Astrocyte of the hippocampus (primary cell): ENCODE measurements at regions not wholly inside any gene's neighbourhood (a gene's known extent, or its start where the extent isn't known, plus 50 kb on each side); places are given as distances from the start of the nearest gene placed in this dataset.

Source experiments
- DNase-seq: peaks from one replicate; pipeline ENCODE4 v3.0.0; 2011; ENCODE audit warnings: low read depth, low spot score

DNA sequence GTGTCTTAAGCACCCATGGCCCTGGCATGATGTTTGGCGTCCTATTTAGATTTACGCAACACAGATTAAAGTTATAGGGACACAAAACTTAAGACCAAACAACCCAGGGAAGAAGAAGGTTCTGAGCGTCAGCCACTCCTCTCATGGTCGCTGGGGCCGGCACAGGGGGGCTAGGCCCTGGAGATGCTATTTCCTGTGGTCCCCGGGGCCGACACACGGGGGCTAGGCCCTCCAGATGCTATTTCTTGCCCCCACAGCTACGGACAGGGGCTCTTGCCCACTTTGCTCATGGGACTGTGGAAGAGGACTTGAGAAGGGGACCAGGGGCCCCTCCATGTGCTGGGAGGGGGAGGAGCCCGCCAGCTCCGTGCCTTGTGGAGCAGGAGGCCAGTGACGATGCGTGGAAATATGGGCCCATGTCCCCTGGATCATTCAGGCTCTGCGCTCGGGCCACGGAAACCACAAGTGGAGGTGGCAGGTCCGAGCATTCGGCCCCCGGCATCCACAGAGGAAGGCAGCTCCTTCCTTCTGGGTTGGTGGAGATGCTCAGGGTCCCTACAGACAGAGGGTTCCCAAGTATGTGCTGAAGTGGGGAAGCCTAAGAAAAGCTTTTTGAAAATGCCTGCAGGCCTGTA is 711.1 kb downstream of the BRD1 start:
- DNase-seq, result no peak

DNA sequence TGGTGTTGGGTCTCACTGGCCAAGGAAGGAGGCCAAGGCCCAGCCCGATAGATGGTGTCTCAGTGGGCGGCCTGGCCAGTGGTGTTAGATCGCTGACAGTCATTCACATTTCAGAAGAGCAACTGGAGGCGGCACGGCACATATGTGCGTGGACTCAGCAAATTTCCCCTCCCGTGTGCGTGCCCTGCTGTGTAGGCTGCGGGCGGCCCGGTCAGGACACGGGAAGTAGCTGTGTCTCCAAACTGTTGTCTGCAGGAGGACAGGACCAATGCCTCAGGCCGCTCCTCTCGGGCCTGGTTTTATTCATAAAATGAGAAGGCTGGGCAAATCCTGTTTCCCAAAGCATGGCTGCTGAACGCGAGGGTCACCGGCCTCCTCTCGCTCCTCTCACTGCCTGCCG is 711.7 kb downstream of the BRD1 start:
- DNase-seq, result no peak

DNA sequence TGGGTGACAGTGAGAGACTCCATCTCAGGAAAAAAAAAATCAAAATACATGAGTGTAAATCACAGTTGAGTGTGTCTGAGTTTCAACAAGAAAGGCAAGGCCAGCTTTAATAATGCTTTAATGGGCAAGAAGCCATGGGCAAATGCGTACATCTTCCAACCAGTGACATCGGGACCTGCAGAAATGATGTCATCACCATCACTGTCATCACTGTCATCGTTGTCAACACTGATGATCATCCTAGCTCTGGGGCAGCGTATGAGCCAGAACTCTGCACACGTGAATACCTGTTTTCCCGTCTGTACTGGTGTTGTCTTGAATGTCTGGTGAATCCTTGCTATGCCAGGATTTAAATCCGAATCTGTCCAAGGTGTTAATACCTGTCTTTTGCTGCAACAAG is 712.5 kb downstream of the BRD1 start:
- DNase-seq, result no peak

DNA sequence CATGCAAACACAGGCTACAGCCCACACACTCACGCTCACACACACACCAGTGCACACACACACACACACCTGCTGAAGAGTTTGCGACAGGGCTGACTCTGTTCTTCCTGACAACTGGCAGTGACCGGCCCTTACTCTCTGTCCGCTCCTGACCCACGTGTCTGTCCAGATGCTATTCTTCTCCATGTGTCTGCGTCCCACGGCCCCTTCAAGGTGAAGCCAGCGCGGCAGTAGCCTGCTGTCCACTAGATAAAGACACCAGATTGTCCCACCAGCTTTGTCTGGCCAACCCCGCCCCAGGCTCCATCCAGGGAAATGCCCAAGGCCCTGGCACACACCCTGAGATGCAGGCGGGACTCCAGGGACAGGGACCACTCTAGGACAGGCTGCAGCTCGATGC is 713.9 kb downstream of the BRD1 start:
- DNase-seq, result no peak

DNA sequence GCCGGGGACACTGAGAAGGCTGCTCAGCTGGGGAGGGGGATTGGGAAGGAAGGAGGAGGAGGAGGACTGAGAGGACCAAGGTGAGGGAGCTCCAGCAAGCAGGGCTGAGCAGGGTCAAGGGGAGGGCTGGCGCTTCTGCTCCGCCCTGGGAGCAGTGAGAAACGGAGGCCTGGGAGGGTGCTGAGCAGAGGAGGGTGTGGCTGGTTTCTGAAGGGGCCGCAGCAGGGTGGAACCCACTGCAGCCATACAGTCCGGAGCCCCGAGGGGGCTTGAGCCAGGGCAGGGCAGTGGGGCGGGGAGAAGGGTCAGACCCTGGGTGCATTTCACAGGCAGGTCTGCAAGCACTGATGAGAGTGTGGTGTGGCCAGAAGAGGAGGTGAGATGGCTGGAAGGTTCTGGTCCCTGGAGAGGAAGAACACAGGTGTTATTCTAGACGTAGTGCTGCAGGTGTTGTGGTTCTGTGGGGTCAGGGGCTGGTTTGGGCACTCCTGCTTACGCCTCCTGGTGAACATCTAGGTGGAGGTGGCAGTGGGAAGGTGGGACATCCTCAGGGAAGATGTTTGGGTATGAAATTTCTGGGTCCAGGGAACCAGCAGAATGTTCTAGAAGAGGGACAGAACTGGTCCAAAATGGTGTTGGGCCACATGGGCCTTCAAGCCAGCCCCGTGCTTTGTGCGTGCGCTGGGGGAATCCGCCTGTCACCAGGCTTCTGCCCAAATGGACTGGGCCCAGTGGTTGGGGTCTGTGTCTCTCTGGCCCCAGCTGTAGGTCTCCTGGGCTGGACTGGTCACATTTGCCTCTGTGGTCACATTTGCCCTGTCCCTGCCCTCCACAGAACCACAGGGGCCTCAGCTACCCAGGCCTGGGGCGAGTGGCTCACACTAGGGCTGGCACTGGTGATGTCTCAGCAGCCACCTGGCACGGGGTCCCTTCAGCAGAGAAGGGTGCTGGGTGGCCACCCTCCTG is 714.7 kb downstream of the BRD1 start:
- no peak for DNase-seq

DNA sequence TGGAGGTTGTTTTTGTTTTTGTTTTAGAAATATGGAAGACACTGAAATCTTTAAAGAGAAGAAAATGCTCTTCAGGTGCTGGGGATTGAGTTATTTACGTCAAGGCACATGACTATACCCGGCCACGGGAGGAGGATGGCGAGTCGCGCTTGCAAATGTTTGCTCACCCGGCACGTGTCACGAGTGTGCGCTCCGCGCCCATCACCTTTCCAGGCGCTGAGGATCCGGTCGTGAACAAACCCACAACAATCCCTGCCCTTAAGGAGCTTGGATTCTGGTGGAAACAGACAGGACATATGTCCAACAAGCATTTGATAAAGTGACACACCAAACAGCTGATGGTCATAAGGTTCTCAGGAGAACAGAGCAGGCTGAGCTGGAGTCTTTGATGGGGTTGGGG is 715.5 kb downstream of the BRD1 start:
- no peak for DNase-seq

DNA sequence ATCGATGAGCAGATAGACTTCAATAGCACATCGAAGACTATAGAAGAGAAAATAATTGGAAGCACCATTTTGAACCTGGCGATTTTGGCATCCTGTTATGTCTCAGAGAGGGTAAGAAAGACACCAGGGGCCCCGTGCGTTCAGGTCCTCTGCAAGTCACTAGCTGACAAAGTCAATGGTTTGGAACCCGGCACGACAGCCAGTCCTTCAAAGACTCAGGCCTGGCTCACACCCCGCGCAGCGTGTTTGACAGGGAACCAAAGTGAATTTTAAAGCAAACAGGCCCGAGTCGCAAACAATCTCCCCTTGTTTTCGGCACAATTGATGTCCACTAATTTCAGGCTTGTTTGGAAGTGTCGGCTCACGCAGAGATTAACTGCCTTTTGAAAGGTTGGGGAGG is 716.6 kb downstream of the BRD1 start:
- DNase-seq, result no peak

DNA sequence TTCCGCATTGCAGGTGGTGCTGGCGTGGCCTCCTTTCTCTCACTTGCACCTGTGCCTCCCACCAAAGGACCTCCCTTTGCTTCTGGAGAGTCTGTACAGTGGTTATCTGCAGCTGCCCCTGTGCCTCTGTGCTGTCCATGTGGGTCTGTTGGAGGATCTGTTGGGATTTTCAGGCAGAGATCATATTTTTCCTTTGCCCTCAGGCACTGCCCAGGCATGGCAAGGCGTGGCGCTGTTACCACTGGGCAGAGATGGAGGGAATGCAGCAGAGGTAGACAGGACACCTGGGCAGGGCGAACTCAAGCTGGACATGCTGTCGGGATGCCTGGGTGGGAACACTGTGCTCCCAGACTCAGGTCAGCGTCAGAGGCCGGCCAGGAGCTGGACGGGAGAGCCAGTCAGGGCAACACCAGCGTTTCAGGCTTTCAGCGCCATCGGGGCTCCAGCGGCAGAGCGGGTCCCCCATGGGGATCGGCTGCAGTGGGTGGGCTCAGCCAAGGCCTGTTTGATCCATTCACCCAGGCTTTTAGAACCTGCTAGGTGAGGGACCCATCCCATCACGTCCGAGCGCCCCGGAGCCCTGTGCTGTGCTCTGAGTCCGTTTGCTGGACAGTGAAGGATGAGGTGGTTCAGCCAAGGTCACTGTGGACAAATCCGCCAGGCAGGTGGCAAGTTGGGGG is 718.9 kb downstream of the BRD1 start:
- DNase-seq, result no peak

DNA sequence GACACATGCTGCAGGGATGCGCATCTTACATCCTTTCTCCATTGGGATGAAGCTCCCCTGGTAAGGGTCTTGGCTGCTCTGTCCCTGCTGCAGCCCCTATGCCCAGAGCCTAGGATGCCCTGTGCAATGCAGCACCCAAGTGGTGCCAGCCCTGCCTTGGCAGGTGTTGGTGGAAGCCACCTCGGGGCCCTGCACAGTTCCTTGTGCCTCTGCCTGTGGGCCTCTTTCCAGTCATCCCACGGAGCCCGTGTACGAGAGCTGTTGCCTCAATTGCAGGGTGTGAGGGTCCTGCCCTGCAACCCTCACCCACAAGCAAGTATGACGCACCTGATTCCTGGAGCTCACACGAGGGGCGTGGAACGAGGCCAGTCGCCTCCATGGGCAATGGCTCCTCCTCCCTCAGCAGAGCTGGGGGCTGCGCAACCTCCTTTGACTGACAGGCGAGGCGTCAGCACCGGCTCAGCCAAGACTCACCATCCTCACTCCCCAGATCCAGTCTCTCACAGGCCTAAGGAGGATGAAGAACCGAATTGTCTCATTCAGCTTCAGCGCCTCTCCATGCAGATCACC is 719.6 kb downstream of the BRD1 start:
- DNase-seq, result no peak

DNA sequence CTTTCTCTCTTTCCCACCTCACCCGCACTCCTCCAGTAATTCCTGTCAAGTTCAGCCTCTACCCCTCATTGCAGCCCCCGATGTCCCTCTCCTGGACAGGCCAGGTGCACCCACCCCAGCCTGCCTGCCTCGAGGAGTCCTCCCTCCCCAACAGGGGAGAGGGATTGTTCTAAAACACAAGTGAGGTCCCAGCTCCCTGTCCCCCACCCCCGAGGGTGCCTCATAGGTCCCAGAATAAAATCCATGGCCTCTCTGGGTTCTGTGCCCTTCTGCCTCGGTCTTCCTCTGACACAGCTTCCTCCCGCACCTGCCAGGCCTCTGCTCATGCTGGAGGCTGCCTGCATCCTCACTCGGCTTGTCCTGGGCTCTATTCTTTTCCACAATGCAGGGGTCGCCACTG is 720.1 kb downstream of the BRD1 start:
- DNase-seq, result no peak

DNA sequence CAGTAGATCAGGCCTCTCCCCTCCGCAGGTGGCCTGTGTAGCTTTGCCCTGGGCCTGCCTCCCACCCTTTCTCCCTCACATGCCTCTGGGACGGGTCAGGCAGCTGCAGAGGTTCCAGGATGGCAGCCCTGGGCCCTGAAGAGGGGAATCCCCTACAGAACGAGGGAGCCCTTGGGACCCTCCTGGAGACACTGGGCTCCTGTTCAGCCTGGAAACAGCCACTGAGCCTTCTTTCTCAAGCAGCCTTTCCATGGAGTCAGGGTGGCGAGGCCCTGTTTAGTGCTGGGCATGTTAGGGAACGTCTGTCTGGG is 720.9 kb downstream of the BRD1 start:
- no peak for DNase-seq

DNA sequence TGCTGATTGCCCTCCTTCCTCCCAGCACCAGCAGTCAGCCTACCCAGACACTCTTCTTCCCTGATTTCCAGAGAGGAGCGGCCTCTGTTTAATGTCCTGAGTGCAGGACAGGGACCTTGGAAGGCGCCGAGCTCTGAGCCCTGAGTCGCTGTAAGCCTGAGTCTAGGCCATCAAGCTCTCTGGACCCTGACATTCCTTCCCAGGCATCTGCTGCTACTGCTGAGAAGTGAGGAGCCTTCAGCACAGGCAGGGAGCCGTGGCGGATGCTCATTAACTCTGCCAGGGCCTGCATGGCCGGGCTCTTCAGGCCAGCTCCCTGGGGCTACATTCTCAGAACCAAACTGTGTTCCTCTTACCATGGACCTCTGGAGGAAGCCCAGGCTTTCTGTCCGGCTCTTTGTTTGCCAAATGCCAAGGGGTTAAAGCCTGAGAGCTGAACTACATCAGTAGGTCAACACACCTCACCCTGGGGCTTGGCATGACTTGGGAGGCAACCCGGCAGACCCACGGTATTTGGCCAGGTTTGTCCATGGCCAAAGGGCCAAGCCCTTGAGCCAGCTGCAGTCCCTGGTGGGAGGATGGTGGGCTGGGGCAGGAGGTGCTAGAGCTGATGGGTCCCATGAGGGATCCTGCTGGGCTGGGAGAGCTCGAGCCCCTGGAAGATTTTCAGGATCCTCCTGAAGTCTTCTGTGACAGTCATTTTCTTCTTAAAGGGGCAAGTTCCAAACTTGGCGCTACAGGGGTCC is 721.4 kb downstream of the BRD1 start:
- DNase-seq, result no peak

DNA sequence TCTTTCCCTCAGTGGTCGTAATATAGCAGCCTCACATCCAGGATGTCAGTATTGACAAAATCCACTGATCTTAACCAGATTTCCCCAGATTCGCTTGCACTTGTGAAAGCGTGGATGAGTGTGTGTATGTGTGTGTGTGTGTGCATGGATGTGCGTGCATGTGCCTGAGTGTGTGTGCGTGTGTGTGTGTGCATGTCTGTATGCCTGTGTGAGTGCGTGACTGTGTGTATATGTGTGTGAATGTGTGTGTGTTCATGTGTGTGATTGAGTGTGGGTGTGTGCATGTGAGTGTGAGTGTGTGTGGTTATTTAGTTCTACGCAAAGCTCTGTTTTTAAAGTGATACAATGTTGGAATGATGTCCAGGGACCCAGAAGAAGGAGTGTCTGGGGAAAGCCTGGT is 723.2 kb downstream of the BRD1 start:
- DNase-seq, result no peak

DNA sequence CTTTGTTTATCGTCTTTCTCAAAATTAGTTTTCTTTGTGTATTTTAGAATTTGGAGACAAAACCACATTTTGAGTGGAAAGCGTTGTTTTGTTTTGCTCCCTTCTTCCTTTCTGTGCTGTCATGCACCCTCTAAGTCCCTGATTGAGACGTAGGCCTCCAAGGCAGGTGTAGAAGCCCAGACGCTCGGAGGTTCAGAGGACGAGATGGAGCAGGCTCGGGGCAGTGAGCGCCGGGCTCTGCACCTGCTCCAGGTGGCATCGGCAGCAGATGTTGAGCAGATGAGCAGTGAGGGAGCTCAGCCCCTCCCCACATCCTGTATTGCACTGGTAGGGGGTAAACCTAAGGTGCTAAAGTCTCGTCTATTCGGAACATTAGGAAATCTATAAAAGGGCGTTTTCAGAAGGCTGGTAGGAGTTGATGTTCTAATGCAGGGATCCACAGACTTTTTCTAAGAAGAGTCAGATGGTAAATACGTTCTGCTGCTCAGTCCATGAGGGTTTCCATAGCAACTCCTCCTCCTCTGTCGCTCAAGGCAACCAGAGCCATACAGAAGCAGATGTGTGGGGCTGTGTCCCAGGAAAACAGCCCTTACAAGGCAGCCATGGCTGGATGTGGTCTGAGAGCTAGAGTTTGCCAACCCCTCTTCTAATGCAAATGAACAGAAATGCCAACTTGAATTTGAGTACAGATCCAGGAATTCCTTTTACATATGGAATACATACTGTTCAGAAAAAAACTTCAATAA is 724.2 kb downstream of the BRD1 start:
- DNase-seq, result no peak

DNA sequence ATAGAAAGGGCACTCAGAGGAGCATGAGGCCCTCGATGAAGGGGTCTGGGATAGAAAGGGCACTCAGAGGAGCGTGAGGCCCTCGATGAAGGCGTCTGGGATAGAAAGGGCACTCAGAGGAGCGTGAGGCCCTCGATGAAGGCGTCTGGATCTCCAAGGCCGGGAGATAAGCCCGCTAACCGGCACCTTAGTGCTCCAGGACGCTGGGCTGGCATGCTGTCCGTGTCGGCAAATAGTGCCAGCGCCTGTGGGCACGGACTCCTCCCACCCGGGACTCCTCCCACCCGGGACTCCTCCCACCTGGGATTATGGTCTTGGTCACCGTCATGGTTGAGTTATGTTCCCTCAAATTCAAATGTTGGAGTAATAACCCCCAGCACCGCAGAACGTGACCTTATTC is 725.3 kb downstream of the BRD1 start:
- DNase-seq, result no peak

DNA sequence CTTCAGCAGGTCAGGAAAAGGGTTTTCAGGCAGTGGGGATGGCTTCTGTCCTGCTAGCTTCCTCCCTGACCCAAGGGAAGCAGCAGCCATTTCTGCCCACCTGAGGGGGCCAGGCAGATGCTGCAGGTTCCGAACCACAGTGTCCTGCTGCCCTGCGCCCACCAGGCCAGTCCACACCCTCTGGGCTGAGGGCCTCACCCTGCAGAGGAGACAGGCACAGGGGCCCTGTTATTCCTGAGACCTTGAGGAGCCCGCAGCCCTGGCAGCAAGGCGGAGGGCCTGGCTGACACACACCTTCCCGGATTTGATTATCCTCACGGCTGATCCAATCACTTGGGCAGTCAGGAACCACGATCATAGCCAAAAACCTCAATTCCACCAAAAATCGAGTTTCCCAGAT is 725.8 kb downstream of the BRD1 start:
- no peak for DNase-seq

DNA sequence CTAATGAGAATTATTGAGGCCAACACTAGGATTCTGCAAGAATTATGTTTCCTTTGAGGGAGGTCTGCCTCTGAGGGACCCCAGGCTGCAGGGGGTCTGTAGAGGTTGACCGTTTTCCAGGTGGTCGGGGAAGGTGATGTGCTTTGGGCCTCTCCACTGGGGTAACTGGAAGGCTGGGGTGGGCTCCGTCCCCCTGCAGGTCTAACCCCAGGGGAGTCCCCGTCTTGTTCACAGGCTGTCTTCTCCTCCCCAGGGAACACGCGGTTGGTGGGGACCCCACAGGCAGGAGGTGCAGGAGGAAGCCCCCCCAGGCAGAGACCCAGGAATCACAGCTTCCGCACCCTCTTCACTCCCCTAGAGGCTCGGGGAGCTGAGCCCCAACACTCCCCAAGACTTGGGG is 726.4 kb downstream of the BRD1 start:
- no peak for DNase-seq

DNA sequence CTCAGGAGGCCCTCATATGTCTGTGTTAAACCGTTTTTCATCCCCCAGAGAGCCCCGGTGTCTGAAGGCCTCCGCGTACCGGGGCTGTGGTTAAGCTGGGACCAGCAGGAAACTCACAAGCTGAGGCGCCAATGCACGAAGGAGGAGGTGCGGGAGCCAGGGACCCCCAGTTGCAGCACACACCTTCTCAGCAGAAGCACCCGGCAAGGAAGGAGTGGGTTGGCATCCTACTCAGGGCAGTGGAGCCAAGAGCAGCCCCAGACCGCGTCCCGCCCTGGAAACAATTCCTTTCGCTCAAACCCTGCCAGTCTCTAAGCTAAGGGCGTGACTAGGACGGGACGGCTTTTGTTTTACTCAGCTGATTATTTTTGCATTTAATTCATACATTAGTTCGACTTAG is 726.9 kb downstream of the BRD1 start:
- no peak for DNase-seq

DNA sequence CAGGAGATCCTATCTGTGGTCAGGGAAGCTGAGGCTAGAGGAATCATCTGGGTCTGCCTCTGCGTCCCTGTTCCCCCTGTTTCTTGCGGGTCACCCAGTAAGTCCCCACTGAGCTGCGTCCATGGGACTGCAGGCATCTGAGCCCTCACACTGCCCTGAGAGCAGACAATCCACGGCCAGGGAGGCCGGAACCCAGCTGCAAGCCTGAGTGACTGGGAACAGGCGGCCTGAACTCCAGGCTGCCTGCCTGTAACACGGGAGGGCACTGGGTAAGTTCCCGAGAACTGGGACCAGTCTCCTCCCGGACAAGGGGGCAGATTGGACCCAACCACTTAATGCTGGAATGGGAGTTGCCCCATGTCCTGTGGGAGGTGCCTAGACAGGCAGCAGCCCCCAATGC is 727.4 kb downstream of the BRD1 start:
- DNase-seq, result no peak

DNA sequence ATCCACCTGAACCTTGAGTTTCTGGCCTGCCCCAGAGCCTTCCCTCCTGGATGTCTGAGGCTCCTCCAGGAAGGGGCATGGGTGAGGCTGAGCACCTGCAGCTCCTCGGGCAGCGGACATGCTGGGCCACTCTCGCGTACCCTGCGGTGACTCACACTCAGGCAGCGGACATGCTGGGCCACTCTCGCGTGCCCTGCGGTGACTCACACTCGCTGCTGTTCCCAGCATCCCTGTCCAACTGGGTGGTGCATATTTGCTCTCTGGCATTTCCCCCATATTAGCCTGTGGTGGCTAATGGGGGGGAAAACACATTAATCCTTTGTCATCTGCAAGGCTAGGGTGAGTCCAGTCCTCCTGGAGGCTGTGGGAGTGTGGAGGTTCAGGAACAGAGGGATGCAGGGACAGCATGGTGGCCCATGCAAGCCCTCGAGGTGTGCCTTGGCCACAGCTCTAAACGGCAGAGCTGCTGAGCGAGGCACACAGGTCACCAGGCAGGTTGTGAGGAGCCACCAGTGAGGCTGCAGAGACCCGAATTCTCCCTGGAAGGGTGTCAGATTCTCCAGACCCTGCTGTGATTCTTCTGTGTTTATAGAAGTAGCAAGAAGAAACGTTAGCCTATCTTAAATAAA is 728.1 kb downstream of the BRD1 start:
- DNase-seq, result peak; percentile 69

DNA sequence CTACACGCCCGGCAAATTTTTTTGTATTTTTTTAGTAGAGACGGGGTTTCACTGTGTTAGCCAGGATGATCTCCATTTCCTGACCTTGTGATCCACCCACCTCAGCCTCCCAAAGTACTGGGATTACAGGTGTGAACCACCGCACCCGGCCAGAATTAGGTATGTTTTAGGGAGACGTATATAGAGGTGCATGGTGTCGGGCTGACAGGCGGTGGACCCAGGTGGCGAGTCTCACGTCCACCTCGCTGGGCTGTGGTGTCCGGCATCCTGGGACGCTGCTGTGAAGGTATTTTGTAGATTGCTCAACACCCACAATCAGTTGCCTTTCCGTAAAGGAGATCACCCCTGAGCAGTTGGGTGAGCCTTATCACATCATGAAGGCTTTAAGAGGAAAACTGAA is 728.6 kb downstream of the BRD1 start:
- DNase-seq, result no peak
